A549 (cell line): ENCODE measurements at regions not wholly inside any gene's neighbourhood (a gene's known extent, or its start where the extent isn't known, plus 50 kb on each side); places are given as distances from the start of the nearest gene placed in this dataset.

Experiments
- BCL3 ChIP-seq: fragments of >200 bp; sonication (Bioruptor Twin); formaldehyde crosslinking; IDR thresholded peaks from 3 replicates; pipeline ENCODE4 v1.6.1; 2016
- BHLHE40 ChIP-seq: IDR thresholded peaks from 2 replicates; pipeline ENCODE4 v1.6.1; 2012; ENCODE audit warnings: low read depth, low read length, inconsistent platforms
- CTCF ChIP-seq: fragments of >200 bp; sonication (Bioruptor Twin); formaldehyde crosslinking; IDR thresholded peaks from 3 replicates; pipeline ENCODE4 v1.5.1; 2016
- EP300 ChIP-seq, 2 experiments: fragments of >200 bp; sonication (Bioruptor Twin); formaldehyde crosslinking; IDR thresholded peaks; 2 replicates in 1 of 2; 3 replicates in 1 of 2; pipeline ENCODE4 v1.6.1; 2016 to 2017
- JUN ChIP-seq, 2 experiments: fragments of >200 bp; sonication (Bioruptor Twin); formaldehyde crosslinking; IDR thresholded peaks; 2 replicates in 1 of 2; 3 replicates in 1 of 2; pipeline ENCODE4 v1.6.1; 2016 to 2017
- KDM1A ChIP-seq: fragments of 200-600 bp; sonication (generic); IDR thresholded peaks from 2 replicates; pipeline ENCODE4 v1.6.1; 2016; ENCODE audit warnings: low read depth, mild to moderate bottlenecking
- POLR2AphosphoS2 ChIP-seq: conservative IDR thresholded peaks from 2 replicates; pipeline ENCODE4 v1.6.1; 2012; ENCODE audit warnings: low read length, improper control_type of control experiment, inconsistent platforms

- TF ChIP-seq CTCF (no peak), BHLHE40 (no peak), BCL3 (no peak), JUN (IDR thresholded peaks at IDR 0.05) (no peak), POLR2AphosphoS2 (no peak), EP300 (IDR thresholded peaks at IDR 0.05) (no peak), KDM1A (no peak)
Measured at GRCh38 chr11:121780971-121781370, 328.2 kb upstream of the SORL1-AS1 start.
